Karpas-422 (cell line): ENCODE measurements at regions not wholly inside any gene's neighbourhood (a gene's known extent, or its start where the extent isn't known, plus 50 kb on each side); places are given as distances from the start of the nearest gene placed in this dataset.

Source experiments
- DNase-seq: peaks from one replicate; pipeline ENCODE4 v3.0.0-alpha.2; 2015
- H2AFZ ChIP-seq: fragments of 200-600 bp; sonication (generic); 2 replicates; pipeline ENCODE4 v1.6.1; 2014; ENCODE audit warnings: antibody characterized with exemption, low read length, mixed read lengths
- H3K27ac ChIP-seq: fragments of 200-600 bp; sonication (generic); 2 replicates; pipeline ENCODE4 v1.5.1; 2014; ENCODE audit warnings: mild to moderate bottlenecking, low read length, moderate library complexity
- H3K27me3 ChIP-seq: fragments of 200-600 bp; sonication (generic); 2 replicates; pipeline ENCODE4 v1.6.1; 2014; ENCODE audit warnings: low read length, mixed read lengths
- H3K36me3 ChIP-seq: fragments of 200-600 bp; sonication (generic); 2 replicates; pipeline ENCODE4 v1.6.1; 2014; ENCODE audit warnings: low read length, mixed read lengths; ENCODE audit not compliant: insufficient read depth
- H3K4me1 ChIP-seq: fragments of 200-600 bp; sonication (generic); 2 replicates; pipeline ENCODE4 v1.6.1; 2014; ENCODE audit warnings: mild to moderate bottlenecking, low read length, mixed read lengths
- H3K4me2 ChIP-seq: fragments of 200-600 bp; sonication (generic); 2 replicates; pipeline ENCODE4 v1.6.1; 2014; ENCODE audit warnings: low read length, low read depth, mild to moderate bottlenecking; ENCODE audit not compliant: poor library complexity, severe bottlenecking
- H3K4me3 ChIP-seq: fragments of 200-600 bp; sonication (generic); 2 replicates; pipeline ENCODE4 v1.5.1; 2014; ENCODE audit warnings: mild to moderate bottlenecking, antibody characterized with exemption, low read length, mixed read lengths
- H3K79me2 ChIP-seq: fragments of 200-600 bp; sonication (generic); 2 replicates; pipeline ENCODE4 v1.6.1; 2014; ENCODE audit warnings: mild to moderate bottlenecking, low read length, mixed read lengths
- H3K9ac ChIP-seq: fragments of 200-600 bp; sonication (generic); 2 replicates; pipeline ENCODE4 v1.6.0; 2014; ENCODE audit warnings: low read length
- H3K9me2 ChIP-seq: fragments of 200-600 bp; sonication (generic), shearing (Covaris generic); replicated peaks from 2 replicates; pipeline ENCODE4 v1.6.0; 2014; ENCODE audit warnings: mild to moderate bottlenecking, low read length, moderate library complexity; ENCODE audit not compliant: insufficient read depth
- H3K9me3 ChIP-seq: fragments of 300-700, 200-600 bp; sonication (generic); 2 replicates; pipeline ENCODE4 v1.6.1; 2014; ENCODE audit warnings: low read length, mixed read lengths
- H4K20me1 ChIP-seq: fragments of 200-600 bp; sonication (generic); 2 replicates; pipeline ENCODE4 v1.6.1; 2014; ENCODE audit warnings: mild to moderate bottlenecking, antibody characterized with exemption, low read length, low read depth; ENCODE audit not compliant: insufficient read depth

DNA sequence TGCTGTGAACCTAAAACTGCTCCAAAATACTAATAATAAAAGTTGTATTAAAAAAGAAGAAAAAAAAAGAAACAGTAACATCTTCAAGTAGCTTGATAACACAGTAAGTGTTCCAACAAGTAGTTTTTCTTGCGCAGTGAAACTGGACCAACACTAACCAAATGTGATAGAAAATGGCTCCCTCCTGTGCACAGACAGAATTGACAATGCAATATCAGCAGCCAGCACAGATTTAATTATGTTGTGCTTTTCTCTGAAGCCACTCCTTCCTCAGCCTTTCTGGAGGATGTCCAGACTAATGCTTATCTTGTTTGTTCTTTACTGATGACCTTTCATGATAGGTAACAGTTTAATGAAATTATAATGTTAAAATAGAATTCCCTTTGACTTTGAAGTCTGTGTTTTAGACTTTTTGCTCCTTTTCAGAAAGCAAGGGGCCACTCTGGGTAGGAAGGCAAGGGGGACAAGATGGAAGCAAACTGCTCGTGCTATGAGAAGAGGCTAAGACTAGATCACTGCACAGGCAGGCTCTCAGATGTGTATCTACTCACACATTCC is 147.1 kb upstream of the RPL34 start:
- Histone ChIP-seq H3K4me3 (no peak overlapping the region), H3K4me2 (no peak overlapping the region), H3K27me3 (no peaks in the 10 kb centered on the region), H2AFZ (no peak overlapping the region), H3K27ac (no peak overlapping the region), H3K9me3 (no peaks in the 10 kb centered on the region), H3K9me2 (no peaks in the 10 kb centered on the region), H4K20me1 (no peaks in the 10 kb centered on the region), H3K36me3 (no peaks in the 10 kb centered on the region), H3K4me1 (no peaks in the 10 kb centered on the region), H3K9ac (no peak overlapping the region), H3K79me2 (no peaks in the 10 kb centered on the region)
- no peak for DNase-seq

DNA sequence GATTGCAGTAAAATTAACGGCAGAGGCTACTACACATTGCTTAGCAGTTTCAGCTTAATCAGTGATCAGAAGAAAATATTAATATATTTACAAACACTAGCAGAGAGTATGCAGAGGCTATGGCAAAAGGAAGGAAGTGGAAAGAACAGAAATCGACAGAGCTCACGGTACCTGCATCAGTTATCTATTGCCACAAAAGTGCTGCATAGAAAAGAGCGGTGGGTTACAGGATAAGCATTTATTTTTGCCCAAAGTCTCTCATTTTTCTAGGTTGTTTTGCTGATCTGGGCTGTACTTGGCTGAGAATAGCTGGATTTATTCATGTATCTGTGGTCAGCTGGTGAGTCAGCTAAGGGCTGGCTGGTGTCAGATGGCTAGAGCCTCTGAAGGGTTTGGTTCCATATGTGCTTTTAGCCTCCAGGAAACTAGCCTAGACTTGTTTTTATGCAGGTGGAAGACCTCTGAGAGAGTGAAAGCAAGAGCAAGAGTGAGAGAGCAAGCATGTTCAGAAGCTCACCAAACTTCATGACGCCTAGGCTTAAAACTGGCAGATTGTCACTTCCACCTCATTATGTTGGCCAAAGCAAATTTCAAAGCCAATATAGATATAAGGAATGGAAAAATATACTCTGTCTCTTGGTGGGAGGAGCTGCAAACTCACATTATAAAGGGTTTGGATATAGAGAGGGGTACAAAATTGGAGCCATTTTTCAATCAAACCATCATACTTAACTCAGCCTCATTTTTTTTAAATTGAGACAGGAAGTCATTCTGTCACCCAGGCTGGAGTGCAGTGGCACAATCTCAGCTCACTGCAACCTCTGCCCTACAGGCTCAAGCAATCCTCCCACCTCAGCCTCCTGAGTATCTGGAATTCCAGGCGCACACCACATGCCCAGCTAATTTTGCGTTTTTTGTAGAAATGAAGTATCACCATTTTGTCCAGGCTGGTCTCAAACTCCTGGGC is 153.2 kb upstream of the RPL34 start:
- H3K4me1 ChIP-seq = no peaks in the 10 kb centered on the region
- no peak overlapping the region for H3K9ac ChIP-seq
- H3K4me3 ChIP-seq = no peak overlapping the region
- no peaks in the 10 kb centered on the region for H3K9me3 ChIP-seq
- H4K20me1 ChIP-seq = no peaks in the 10 kb centered on the region
- H2AFZ ChIP-seq = no peak overlapping the region
- H3K4me2 ChIP-seq = no peak overlapping the region
- H3K27me3 ChIP-seq = no peaks in the 10 kb centered on the region
- H3K27ac ChIP-seq = no peak overlapping the region
- H3K9me2 ChIP-seq = no peaks in the 10 kb centered on the region
- H3K79me2 ChIP-seq = no peaks in the 10 kb centered on the region
- DNase-seq = no peak
- no peaks in the 10 kb centered on the region for H3K36me3 ChIP-seq

DNA sequence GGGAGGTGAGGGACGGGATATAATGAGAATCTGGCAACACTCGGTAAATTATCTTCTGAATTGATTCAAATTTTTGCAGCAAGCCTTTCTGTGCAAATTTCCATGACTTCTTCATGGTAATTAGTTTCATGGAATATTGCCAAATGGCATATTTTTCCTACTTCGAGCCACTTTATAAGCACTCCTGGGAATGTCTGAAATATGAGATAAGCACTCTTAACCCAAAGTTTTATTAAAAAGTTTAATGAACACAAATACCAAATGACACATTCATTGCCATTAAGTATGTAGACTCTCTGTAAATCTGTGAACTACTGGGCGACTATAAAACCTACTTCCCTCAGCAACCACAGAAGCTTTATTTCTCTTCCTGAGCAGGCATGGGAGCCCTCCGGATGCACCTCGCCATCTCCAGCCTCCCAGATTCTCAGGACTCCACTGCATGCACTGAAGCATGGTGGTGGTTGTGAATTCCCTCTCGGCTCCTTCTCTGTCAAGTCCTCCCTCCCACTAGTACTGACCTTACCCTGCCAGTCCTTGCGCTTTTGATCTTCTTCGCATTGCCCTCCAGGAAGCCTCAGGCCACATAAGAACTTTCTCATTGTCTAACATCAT is 154.4 kb upstream of the RPL34 start:
- Histone ChIP-seq H2AFZ (no peak overlapping the region), H3K4me3 (no peak overlapping the region), H3K36me3 (no peaks in the 10 kb centered on the region), H3K9me3 (no peaks in the 10 kb centered on the region), H3K9ac (no peak overlapping the region), H3K4me2 (no peak overlapping the region), H3K4me1 (no peaks in the 10 kb centered on the region), H3K79me2 (no peaks in the 10 kb centered on the region), H4K20me1 (no peaks in the 10 kb centered on the region), H3K27ac (no peak overlapping the region), H3K9me2 (no peaks in the 10 kb centered on the region), H3K27me3 (no peaks in the 10 kb centered on the region)
- no peak for DNase-seq

DNA sequence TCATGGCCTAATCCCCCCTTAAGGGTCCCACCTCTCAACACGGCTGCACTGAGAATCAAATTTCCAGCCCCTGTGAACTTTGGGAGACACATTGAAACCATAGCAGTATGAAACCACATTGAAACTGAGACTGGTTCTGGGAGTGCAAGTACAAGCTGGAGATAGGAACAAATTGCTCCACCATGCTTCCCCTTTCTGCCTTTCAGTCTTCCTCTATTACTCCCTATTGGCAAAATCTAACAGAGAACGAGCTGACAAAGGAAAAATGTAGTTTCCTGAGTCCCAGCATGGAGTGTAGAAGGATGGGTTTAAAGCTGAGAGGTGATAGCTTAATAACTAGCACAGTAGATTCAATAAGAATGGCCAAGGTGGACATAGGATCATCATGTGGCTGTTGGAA is 161.7 kb upstream of the RPL34 start:
- no peaks in the 10 kb centered on the region for H3K9me3 ChIP-seq
- H3K9me2 ChIP-seq = no peaks in the 10 kb centered on the region
- no peak overlapping the region for H3K4me3 ChIP-seq
- DNase-seq = no peak
- no peak overlapping the region for H3K4me2 ChIP-seq
- H3K27ac ChIP-seq = no peak overlapping the region
- H3K79me2 ChIP-seq = no peaks in the 10 kb centered on the region
- no peak overlapping the region for H3K9ac ChIP-seq
- no peaks in the 10 kb centered on the region for H3K4me1 ChIP-seq
- H2AFZ ChIP-seq = no peak overlapping the region
- no peaks in the 10 kb centered on the region for H4K20me1 ChIP-seq
- H3K27me3 ChIP-seq = no peaks in the 10 kb centered on the region
- no peaks in the 10 kb centered on the region for H3K36me3 ChIP-seq

DNA sequence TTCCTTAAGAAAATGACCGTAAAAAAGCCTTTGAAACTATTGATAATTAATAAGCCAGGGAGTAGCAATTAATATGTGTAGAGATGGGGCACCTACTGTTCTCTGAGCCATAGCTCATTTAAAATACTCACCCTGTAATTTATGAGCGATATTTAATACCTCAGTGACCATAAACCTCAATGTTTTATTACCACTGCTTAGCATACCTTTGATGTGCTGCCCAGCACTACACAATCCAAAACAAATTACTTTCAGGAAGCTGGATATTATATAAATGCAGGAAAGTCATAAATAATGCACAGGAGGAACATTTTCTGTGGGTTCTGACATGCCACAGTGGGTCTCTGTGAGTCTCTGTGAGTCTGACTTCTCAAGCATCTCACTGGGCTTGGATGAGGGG is 166.1 kb upstream of the RPL34 start:
- Histone ChIP-seq H3K4me3 (no peak overlapping the region), H2AFZ (no peak overlapping the region), H3K36me3 (no peaks in the 10 kb centered on the region)

DNA sequence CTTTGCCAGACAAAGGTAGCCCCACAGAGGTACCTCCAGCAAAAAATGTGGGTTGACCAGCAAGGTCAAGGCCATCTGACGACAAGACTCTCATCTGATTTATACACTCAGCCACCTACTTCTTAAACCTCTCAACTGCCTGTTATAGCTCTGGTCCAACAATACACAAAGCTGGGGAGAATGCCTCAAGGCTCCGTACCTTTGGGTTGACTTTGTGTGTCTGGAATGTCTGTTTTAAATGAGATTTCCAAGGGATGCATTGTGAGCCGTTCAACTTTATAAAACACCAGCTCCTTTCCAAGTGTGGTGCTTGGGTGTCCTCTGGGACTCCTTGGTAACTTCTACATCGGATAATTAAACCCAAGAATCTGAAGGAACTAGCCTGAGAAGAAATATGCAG is 167.0 kb upstream of the RPL34 start:
- no peaks in the 10 kb centered on the region for H3K27me3 ChIP-seq
- H4K20me1 ChIP-seq = no peaks in the 10 kb centered on the region
- no peaks in the 10 kb centered on the region for H3K9me3 ChIP-seq
- no peak overlapping the region for H3K9ac ChIP-seq
- H3K27ac ChIP-seq = no peak overlapping the region
- no peaks in the 10 kb centered on the region for H3K79me2 ChIP-seq
- H3K4me3 ChIP-seq = no peak overlapping the region
- H3K9me2 ChIP-seq = no peaks in the 10 kb centered on the region
- no peak overlapping the region for H2AFZ ChIP-seq
- no peaks in the 10 kb centered on the region for H3K36me3 ChIP-seq
- H3K4me1 ChIP-seq = no peaks in the 10 kb centered on the region
- DNase-seq = no peak
- no peak overlapping the region for H3K4me2 ChIP-seq

More for the DNA sequence above, 166.1 kb upstream of the RPL34 start:
- Histone ChIP-seq H3K27me3 (no peaks in the 10 kb centered on the region), H3K79me2 (no peaks in the 10 kb centered on the region), H3K27ac (no peak overlapping the region), H3K9ac (no peak overlapping the region), H3K9me2 (no peaks in the 10 kb centered on the region), H3K4me1 (no peaks in the 10 kb centered on the region), H3K9me3 (no peaks in the 10 kb centered on the region), H4K20me1 (no peaks in the 10 kb centered on the region), H3K4me2 (no peak overlapping the region)
- no peak for DNase-seq

DNA sequence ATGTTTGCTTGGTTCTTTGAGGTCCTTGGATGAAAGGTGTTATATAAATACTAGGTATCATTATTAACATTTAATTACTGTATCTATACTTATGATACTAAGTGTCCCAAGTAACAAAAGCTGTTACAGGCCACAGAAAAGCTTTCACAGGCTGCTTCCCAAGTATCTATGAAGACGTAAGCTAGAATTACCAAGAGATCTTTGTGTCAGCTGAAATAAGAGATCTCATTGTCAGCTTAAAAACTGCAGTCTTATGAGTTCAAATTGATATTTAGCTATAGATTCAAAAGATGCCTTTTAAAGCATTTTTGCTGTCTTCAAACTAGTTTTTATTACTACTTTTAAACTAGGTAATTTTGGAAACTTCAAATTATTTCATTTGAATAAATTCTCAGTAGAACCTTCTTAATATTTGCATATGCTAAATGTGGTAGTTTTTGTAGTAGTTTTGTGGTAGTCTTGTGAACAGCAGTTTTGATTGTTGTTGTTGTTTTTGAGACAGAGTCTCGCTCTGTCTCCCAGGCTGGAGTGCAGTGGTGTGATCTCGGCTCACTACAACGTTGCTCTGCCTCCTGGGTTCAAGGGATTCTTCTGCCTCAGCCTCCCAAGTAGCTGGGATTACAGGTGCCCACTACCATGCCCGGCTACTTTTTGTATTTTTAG is 170.0 kb upstream of the RPL34 start:
- no peak for DNase-seq

DNA sequence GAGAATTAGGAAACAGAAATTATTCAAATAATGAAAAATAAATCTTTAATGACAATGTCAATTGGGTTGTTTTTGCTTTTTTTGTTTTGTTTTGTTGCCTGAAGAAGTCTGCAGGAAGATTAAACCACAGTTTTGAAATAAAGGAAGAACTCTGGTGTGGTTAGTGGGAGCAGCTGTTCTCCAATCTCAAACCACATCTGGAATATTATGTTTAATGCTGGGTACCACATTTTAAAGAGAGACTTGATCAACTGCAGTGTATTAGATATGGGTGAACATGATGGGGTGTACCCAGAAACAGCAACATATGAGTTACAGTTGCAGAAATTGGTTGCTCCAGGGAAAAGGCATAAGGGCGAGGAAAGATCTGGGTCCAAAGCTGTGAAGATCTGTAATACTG is 171.2 kb upstream of the RPL34 start:
- no peaks in the 10 kb centered on the region for H3K9me3 ChIP-seq
- no peak overlapping the region for H3K27ac ChIP-seq
- no peak overlapping the region for H2AFZ ChIP-seq
- H3K9ac ChIP-seq = no peak overlapping the region
- no peak overlapping the region for H3K4me3 ChIP-seq
- no peaks in the 10 kb centered on the region for H3K36me3 ChIP-seq
- no peak overlapping the region for H3K4me2 ChIP-seq
- H4K20me1 ChIP-seq = no peaks in the 10 kb centered on the region
- no peaks in the 10 kb centered on the region for H3K4me1 ChIP-seq
- H3K79me2 ChIP-seq = no peaks in the 10 kb centered on the region
- H3K9me2 ChIP-seq = no peaks in the 10 kb centered on the region
- no peaks in the 10 kb centered on the region for H3K27me3 ChIP-seq
- no peak for DNase-seq

More for the DNA sequence above, 170.0 kb upstream of the RPL34 start:
- Histone ChIP-seq H3K9me2 (no peaks in the 10 kb centered on the region), H3K27me3 (no peaks in the 10 kb centered on the region), H4K20me1 (no peaks in the 10 kb centered on the region), H2AFZ (no peak overlapping the region), H3K9ac (no peak overlapping the region), H3K4me2 (no peak overlapping the region), H3K27ac (no peak overlapping the region), H3K79me2 (no peaks in the 10 kb centered on the region), H3K9me3 (no peaks in the 10 kb centered on the region), H3K4me1 (no peaks in the 10 kb centered on the region), H3K36me3 (no peaks in the 10 kb centered on the region), H3K4me3 (no peak overlapping the region)
